A549 (cell line): ENCODE measurements at regions not wholly inside any gene's neighbourhood (a gene's known extent, or its start where the extent isn't known, plus 50 kb on each side); places are given as distances from the start of the nearest gene placed in this dataset.

Experiments used
- ATAC-seq, 2 experiments: fragments of 200-7000 bp in 1 of 2; fragments of >200 bp in 1 of 2; cut with Nextera tagmentation in 1 of 2; cut with Tn5 transposase in 1 of 2; 3 replicates each; pipeline versions ENCODE4 v1.8.0 to v1.9.1; 2018 to 2020; ENCODE audit warnings: mild to moderate bottlenecking in 1 of 2, moderate library complexity in 1 of 2
- CTCF ChIA-PET: fragments of 300-600 bp; sonication (Branson Sonifier 250); formaldehyde crosslinking; extraction: SDS; loops from one replicate; lab custom pipeline; 2021; ENCODE audit warnings: antibody characterized with exemption, inconsistent platforms; lab: Yijun Ruan, JAX
- POLR2A ChIA-PET: fragments of 350-600 bp; formaldehyde crosslinking; extraction: SDS; loops from one replicate; lab custom pipeline; 2021; ENCODE audit warnings: antibody characterized with exemption, inconsistent platforms; lab: Yijun Ruan, JAX
- DNase-seq, 2 experiments: peaks; one replicate each; pipeline versions ENCODE4 v3.0.0 to v3.0.0-alpha.2; 2011 to 2016; ENCODE audit warnings: low read depth in 1 of 2, low spot score in 1 of 2
- FAIRE-seq: peaks from 2 replicates; lab custom pipeline; 2011; peaks lifted over from hg19 to GRCh38; lab: Jason Lieb, UNC
- H3K27ac ChIP-seq, 2 experiments: fragments of >200 bp; sonication (Bioruptor Twin); formaldehyde crosslinking; 3 replicates each; pipeline ENCODE4 v1.5.1; 2016 to 2017
- H3K4me1 ChIP-seq: fragments of >200 bp; sonication (Bioruptor Twin); formaldehyde crosslinking; 3 replicates; pipeline ENCODE4 v1.6.1; 2016
- H3K4me2 ChIP-seq: fragments of >200 bp; sonication (Bioruptor Twin); formaldehyde crosslinking; 3 replicates; pipeline ENCODE4 v1.6.1; 2016
- H3K4me3 ChIP-seq: fragments of >200 bp; sonication (Bioruptor Twin); formaldehyde crosslinking; 3 replicates; pipeline ENCODE4 v1.5.1; 2016
- H3K9me3 ChIP-seq: fragments of >200 bp; sonication (Bioruptor Twin); formaldehyde crosslinking; 3 replicates; pipeline ENCODE4 v1.6.1; 2016
- CBX2 ChIP-seq: fragments of 200-600 bp; sonication (generic); IDR thresholded peaks from 2 replicates; pipeline ENCODE4 v1.6.1; 2016; ENCODE audit warnings: low read depth, mild to moderate bottlenecking, borderline replicate concordance
- CBX8 ChIP-seq: fragments of 200-600 bp; sonication (generic); IDR thresholded peaks from 2 replicates; pipeline ENCODE4 v1.6.1; 2016
- CHD2 ChIP-seq: fragments of 150-350 bp; IDR thresholded peaks from 2 replicates; pipeline ENCODE4 v1.6.1; 2014; ENCODE audit warnings: low read length; ENCODE audit not compliant: partially characterized antibody
- EHF ChIP-seq: fragments of 250-450 bp; sonication (Bioruptor Pico); IDR thresholded peaks from 2 replicates; pipeline ENCODE4 v1.5.0; 2020; ENCODE audit warnings: mild to moderate bottlenecking
- ESRRA ChIP-seq: fragments of 150-350 bp; IDR thresholded peaks from 2 replicates; pipeline ENCODE4 v1.6.1; 2014; ENCODE audit warnings: mild to moderate bottlenecking, low read length, borderline replicate concordance
- FOSB ChIP-seq: fragments of 250-450 bp; sonication (Bioruptor Pico); IDR thresholded peaks from 2 replicates; pipeline ENCODE4 v1.5.0; 2020; ENCODE audit warnings: mild to moderate bottlenecking, moderate library complexity
- FOXS1 ChIP-seq: fragments of 250-450 bp; sonication (Bioruptor Pico); IDR thresholded peaks from 2 replicates; pipeline ENCODE4 v1.5.0; 2020; ENCODE audit warnings: mild to moderate bottlenecking, moderate library complexity
- HDAC2 ChIP-seq: fragments of 200-600 bp; sonication (generic); IDR thresholded peaks from 2 replicates; pipeline ENCODE4 v1.6.1; 2016
- HES2 ChIP-seq: fragments of >200 bp; sonication (Bioruptor Twin); formaldehyde crosslinking; IDR thresholded peaks from 2 replicates; pipeline ENCODE4 v1.6.1; 2016
- JUN ChIP-seq, 2 experiments: fragments of >200 bp; sonication (Bioruptor Twin); formaldehyde crosslinking; IDR thresholded peaks; 2 replicates in 1 of 2; 3 replicates in 1 of 2; pipeline ENCODE4 v1.6.1; 2016 to 2017
- KDM5A ChIP-seq: fragments of 200-600 bp; sonication (generic); IDR thresholded peaks from 2 replicates; pipeline ENCODE4 v1.6.1; 2016; ENCODE audit warnings: antibody characterized with exemption, mild to moderate bottlenecking
- MAFK ChIP-seq: fragments of 450-650 bp; IDR thresholded peaks from 2 replicates; pipeline ENCODE4 v1.6.1; 2014; ENCODE audit not compliant: partially characterized antibody
- PHF8 ChIP-seq: fragments of 200-600 bp; sonication (generic); IDR thresholded peaks from 2 replicates; pipeline ENCODE4 v1.6.1; 2016; ENCODE audit warnings: low read depth, mild to moderate bottlenecking, antibody characterized with exemption, moderate library complexity, borderline replicate concordance
- POLR2A ChIP-seq: IDR thresholded peaks from 2 replicates; pipeline ENCODE4 v1.6.1; 2012; ENCODE audit warnings: mild to moderate bottlenecking, low read length
- RAD21 ChIP-seq, 2 experiments: fragments of >200 bp in 1 of 2; sonication (Bioruptor Twin) in 1 of 2; formaldehyde crosslinking in 1 of 2; IDR thresholded peaks in 1 of 2; conservative IDR thresholded peaks in 1 of 2; 2 replicates in 1 of 2; 3 replicates in 1 of 2; pipeline ENCODE4 v1.6.1; 2012 to 2018; ENCODE audit warnings: inconsistent platforms in 1 of 2
- ZSCAN20 ChIP-seq: fragments of 250-450 bp; sonication (Bioruptor Pico); IDR thresholded peaks from 2 replicates; pipeline ENCODE4 v1.8.0; 2022; ENCODE audit warnings: mild to moderate bottlenecking, moderate library complexity
- WGBS: methylation state at CpG from one replicate; pipeline ENCODE4 v1.1.6; 2017; ENCODE audit errors: missing lambda C conversion rate; 5-methylcytosine and 5-hydroxymethylcytosine counted together
- TF ChIP-seq, protein P1 (sequence below): fragments of 250-450 bp; sonication (Bioruptor Pico); IDR thresholded peaks from 2 replicates; pipeline ENCODE4 v1.5.0; 2020; ENCODE audit warnings: low read depth, mild to moderate bottlenecking, moderate library complexity
- TF ChIP-seq, protein P2 (sequence below): fragments of 250-450 bp; sonication (Bioruptor Pico); IDR thresholded peaks from 2 replicates; pipeline ENCODE4 v1.5.0; 2021; ENCODE audit warnings: mild to moderate bottlenecking, moderate library complexity, borderline replicate concordance
- TF ChIP-seq, protein P3 (sequence below): fragments of 150-350 bp; IDR thresholded peaks from 2 replicates; pipeline ENCODE4 v1.6.1; 2014; ENCODE audit warnings: low read depth, mild to moderate bottlenecking, low read length
- TF ChIP-seq, protein P4 (sequence below): fragments of >200 bp; sonication (Bioruptor Twin); formaldehyde crosslinking; IDR thresholded peaks from 3 replicates; pipeline ENCODE4 v1.5.1; 2016

DNA sequence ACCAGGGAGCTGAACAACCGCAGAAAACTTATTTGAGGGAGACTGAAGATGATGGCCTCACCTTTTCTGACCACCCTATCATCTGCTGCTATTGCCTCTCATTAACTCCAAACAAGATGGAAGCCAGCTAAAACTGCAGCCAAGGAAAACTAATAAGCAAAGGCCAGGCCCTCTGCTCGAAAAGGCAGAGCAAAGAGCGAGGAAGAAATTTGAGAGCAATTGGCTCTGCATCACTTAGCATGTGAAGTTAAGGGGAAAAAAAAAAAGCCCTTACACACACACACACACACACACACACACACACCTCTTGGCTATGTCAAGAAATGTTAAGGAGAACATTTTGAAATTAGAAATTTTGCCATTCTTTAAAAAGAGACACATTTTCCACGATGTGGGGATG, 228.1 kb upstream of the CYLC2 start:
- Histone ChIP-seq H3K9me3 (no peaks in the 10 kb centered on the region), H3K4me3 (no peak overlapping the region)
- POLR2A ChIA-PET, result no interaction called here
- ATAC-seq (no peak), DNase-seq (no peak), FAIRE-seq (no peak)
- TF ChIP-seq CBX8, result no peak
- TF ChIP-seq FOSB (CRISPR knock-in tag), result no peak
- TF ChIP-seq JUN (IDR thresholded peaks at IDR 0.05), result no peak
- no peak for TF ChIP-seq CHD2
- TF ChIP-seq CBX2, result no peak
- TF ChIP-seq, protein P1, sequence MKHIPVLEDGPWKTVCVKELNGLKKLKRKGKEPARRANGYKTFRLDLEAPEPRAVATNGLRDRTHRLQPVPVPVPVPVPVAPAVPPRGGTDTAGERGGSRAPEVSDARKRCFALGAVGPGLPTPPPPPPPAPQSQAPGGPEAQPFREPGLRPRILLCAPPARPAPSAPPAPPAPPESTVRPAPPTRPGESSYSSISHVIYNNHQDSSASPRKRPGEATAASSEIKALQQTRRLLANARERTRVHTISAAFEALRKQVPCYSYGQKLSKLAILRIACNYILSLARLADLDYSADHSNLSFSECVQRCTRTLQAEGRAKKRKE (CRISPR knock-in tag), result no peak
- TF ChIP-seq FOXS1, result no peak
- no peak for TF ChIP-seq KDM5A
- TF ChIP-seq ESRRA, result no peak
- no peak for TF ChIP-seq ZSCAN20 (CRISPR knock-in tag)
- TF ChIP-seq, protein P2, sequence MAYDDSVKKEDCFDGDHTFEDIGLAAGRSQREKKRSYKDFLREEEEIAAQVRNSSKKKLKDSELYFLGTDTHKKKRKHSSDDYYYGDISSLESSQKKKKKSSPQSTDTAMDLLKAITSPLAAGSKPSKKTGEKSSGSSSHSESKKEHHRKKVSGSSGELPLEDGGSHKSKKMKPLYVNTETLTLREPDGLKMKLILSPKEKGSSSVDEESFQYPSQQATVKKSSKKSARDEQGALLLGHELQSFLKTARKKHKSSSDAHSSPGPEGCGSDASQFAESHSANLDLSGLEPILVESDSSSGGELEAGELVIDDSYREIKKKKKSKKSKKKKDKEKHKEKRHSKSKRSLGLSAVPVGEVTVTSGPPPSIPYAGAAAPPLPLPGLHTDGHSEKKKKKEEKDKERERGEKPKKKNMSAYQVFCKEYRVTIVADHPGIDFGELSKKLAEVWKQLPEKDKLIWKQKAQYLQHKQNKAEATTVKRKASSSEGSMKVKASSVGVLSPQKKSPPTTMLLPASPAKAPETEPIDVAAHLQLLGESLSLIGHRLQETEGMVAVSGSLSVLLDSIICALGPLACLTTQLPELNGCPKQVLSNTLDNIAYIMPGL (CRISPR knock-in tag), result no peak
- no peak for TF ChIP-seq MAFK
- no peak for TF ChIP-seq PHF8
- TF ChIP-seq EHF (CRISPR knock-in tag), result no peak
- TF ChIP-seq HES2, result no peak
- TF ChIP-seq RAD21 (conservative IDR thresholded peaks at IDR 0.05 in 1 of 2, IDR thresholded peaks at IDR 0.05 in 1 of 2), result no peak
- TF ChIP-seq, protein P3, sequence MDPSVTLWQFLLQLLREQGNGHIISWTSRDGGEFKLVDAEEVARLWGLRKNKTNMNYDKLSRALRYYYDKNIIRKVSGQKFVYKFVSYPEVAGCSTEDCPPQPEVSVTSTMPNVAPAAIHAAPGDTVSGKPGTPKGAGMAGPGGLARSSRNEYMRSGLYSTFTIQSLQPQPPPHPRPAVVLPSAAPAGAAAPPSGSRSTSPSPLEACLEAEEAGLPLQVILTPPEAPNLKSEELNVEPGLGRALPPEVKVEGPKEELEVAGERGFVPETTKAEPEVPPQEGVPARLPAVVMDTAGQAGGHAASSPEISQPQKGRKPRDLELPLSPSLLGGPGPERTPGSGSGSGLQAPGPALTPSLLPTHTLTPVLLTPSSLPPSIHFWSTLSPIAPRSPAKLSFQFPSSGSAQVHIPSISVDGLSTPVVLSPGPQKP, result no peak
- TF ChIP-seq, protein P4, sequence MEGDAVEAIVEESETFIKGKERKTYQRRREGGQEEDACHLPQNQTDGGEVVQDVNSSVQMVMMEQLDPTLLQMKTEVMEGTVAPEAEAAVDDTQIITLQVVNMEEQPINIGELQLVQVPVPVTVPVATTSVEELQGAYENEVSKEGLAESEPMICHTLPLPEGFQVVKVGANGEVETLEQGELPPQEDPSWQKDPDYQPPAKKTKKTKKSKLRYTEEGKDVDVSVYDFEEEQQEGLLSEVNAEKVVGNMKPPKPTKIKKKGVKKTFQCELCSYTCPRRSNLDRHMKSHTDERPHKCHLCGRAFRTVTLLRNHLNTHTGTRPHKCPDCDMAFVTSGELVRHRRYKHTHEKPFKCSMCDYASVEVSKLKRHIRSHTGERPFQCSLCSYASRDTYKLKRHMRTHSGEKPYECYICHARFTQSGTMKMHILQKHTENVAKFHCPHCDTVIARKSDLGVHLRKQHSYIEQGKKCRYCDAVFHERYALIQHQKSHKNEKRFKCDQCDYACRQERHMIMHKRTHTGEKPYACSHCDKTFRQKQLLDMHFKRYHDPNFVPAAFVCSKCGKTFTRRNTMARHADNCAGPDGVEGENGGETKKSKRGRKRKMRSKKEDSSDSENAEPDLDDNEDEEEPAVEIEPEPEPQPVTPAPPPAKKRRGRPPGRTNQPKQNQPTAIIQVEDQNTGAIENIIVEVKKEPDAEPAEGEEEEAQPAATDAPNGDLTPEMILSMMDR, result no peak
- TF ChIP-seq, all 56 proteins: peak for 0
- no peaks in the 10 kb centered on the region for H3K4me1 ChIP-seq
- WGBS, result 27% methylated on average over 4 of the region's 4 CpGs
- no peak overlapping the region for H3K27ac ChIP-seq
- no peak overlapping the region for H3K4me2 ChIP-seq
- CTCF ChIA-PET, result no interaction called here

GRCh38 chr9:102740578-102740977, 254.6 kb upstream of the CYLC2 start:
- POLR2A ChIA-PET, result no interaction called here

More at GRCh38 chr9:102740578-102740977, 254.6 kb upstream of the CYLC2 start:
- DNase-seq, result no peak
- Histone ChIP-seq H3K4me1 (no peaks in the 10 kb centered on the region), H3K4me3 (no peak overlapping the region), H3K4me2 (no peak overlapping the region), H3K9me3 (peaks cover 3% of the 10 kb centered on the region; the same call in 2 of the 3 replicates), H3K27ac (no peak overlapping the region)
- FAIRE-seq, result no peak
- WGBS, result 6% methylated on average over 1 of the region's 1 CpG
- no peak for ATAC-seq
- TF ChIP-seq POLR2A (no peak), HDAC2 (no peak), MAFK (no peak)
- CTCF ChIA-PET, result no interaction called here
